Activated CD4-positive, alpha-beta T cell treated with anti-CD3 and anti-CD28 coated beads for 24 hours (primary cell): ENCODE measurements at regions not wholly inside any gene's neighbourhood (a gene's known extent, or its start where the extent isn't known, plus 50 kb on each side); places are given as distances from the start of the nearest gene placed in this dataset.
"Not testable (repeated sequence)": the region's sequence is repeated elsewhere in the genome, so short reads cannot be mapped to it uniquely, and the experiment has no call there.

Experiments
- DNase-seq, 2 donors: peaks; one replicate each; pipeline ENCODE4 v3.0.0-alpha.2; 2020; ENCODE audit warnings: low read depth in 2 of 2

DNA sequence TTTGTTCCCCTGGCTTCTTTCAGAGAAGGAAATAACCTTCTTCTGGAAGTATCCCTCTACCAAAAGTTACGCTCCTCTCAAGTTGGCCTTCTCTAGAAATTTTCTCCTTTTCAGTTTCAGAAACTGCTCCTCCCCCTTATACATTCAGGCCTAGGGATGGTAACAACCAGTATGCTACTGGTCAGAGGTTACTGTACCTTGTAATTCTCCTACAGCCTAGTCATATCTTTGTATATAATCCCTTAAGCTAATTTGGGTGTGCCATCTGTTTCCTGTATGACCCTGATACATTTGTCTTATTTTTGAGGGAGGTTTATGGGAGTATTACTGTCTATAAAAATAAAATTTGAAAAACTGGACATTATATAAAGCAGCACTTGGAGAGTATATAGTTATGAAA lies 98.0 kb upstream of the NOTCH2NLA start:
- not testable (repeated sequence) for DNase-seq

DNA sequence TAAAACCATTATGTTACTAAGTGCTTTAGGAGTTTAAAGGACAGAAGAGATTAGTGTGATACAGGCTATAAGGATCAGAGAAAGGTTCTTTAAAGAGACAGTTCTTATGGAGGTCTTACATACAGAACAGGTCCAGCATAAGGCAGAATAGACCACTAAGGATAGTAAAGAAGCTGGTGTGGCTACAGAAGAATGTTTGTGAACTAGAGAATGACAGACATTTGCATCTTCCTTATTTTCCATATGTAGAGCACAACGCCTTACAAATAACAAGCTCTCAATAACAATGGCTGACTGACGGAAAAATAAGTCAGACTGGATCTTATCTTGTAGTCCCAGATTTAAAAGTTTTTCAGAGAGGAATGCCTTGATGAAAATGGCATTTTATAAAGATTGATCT lies 95.6 kb upstream of the NOTCH2NLA start:
- DNase-seq: not testable (repeated sequence)

GRCh38 chr1:146323302-146323701 lies 94.5 kb upstream of the NOTCH2NLA start:
- DNase-seq: not testable (repeated sequence)

DNA sequence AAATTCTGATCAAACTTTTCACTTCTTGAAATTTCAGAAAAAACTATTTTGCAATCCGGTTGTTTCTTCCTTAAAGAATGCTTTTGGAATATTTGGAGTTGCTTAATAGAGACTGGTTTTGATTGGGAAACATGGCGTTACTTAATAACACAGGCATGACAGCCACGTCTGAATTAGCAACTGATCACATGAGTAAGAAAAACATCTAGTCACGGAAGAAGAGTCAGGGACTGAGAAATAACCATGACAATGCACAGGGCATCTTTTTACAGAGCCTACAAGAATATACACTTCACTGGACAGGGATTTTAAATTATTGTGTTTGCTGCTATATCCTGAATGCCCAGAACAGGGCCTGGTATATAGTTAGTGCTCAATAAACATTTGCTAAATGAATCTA lies 94.1 kb upstream of the NOTCH2NLA start:
- not testable (repeated sequence) for DNase-seq

GRCh38 chr1:146318715-146319114 lies 89.9 kb upstream of the NOTCH2NLA start:
- DNase-seq: not testable (repeated sequence)

GRCh38 chr1:146317785-146318184 lies 89.0 kb upstream of the NOTCH2NLA start:
- DNase-seq: not testable (repeated sequence)

DNA sequence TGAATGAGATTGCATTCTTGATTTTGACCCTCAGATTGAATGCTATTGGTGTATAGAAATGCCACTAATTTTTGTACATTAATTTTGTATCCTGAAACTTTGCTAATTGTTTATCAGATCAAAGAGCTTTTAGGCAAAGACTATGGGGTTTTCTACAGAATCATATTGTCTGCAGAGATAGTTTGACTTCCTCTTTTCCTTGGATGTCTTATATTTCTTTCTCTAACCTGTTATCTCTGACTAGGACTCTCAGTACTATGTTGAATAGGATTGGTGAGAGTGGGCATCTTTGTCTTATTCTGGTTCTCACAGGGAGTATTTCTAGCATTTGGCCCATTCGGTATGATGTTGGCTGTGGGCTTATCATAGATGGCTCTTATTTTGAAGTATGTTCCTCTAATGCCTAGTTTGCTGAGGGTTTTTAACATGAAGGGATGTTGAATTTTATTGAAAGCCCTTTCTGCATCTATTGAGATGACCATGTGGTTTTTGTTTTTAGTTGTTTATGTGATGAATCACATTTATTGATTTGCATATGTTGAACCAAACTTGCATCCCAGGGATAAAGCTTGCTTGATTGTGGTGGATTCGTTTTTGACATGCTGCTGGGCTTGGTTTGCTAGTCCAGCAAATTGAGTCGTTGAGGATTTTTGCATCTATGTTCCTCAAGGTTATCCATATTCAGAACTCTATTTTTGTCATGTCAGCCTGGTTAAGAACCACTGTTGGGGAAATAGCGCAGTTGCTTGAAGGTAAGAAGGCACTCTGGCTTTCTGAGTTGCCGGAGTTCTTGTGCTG lies 85.8 kb upstream of the NOTCH2NLA start:
- not testable (repeated sequence) for DNase-seq

- DNase-seq: not testable (repeated sequence)
Measured at GRCh38 chr1:146310579-146310978, 81.8 kb upstream of the NOTCH2NLA start.

DNA sequence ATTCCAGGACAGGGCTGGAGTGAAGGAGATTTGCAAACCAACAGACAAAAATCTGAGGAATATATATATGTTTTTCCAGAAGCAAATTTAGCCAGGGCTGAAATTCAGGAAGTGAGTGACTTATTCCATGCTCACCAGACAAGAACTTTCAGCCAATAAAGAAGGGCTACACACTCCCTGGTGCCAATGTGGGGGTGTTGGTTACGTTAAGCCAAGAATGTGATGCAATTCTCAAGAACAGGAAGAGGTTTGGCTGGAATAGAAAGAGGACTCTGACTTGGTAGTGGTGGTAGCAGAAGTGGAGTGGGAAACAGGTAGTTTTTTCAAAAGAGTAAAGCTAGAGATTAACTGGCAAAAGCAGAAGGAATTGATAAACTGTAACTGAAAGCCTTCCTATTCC lies 80.6 kb upstream of the NOTCH2NLA start:
- DNase-seq: not testable (repeated sequence)

DNA sequence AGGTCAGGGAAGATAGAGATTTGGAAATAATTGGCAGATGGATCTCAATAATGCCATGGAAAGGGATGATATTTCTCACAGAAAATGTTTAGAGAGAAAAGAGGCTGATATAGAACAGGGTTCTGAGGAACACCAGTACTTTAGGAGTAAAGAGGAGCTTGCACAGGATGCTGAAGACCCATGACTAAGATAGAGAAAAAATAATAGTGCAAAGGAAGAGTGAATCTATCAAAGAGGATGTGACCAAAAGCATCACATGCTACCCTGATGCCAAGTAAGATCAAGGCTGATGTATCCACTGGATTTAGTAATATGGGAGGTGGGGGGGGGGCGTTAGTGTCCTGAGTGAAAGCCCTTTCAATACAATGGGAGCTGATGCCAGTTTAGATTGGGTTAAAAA lies 80.1 kb upstream of the NOTCH2NLA start:
- not testable (repeated sequence) for DNase-seq

DNA sequence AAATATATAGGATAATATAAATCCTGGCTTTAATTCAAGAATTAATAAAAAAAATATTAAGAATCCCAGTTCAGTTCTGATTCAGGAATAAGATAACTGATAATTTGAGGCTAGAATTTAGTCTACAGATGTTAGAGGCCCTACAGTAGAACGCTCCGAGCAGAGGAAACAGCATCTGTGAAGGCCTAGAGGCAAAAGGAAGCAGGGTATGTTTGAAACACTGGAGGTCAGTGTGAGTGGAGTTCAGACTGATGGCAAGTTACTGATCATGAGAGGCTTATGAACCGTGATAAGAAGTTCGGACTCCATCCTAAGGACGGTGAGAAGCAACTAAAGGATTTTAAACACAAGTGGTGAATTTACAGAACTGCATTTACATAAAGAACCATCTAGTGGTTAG lies 79.3 kb upstream of the NOTCH2NLA start:
- not testable (repeated sequence) for DNase-seq

DNA sequence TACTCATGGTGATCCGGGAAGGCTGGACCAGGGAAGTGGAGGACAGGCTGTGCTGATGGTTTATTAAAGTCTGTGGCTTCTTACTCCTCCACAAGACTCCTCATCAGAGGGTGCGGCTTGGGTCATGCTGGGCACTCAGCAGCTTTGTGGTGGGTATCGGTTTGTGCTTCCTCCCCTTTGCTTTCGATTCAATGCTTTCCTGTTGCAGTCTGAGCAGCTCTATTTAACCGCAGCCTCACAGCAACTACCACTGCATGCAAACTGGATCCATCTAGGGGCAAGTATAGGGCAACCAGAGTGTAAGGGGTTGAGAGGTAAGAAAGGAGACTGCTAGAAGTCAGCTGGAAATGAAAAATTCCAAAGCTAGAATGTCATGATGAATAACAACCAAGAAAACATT lies 78.8 kb upstream of the NOTCH2NLA start:
- not testable (repeated sequence) for DNase-seq

DNA sequence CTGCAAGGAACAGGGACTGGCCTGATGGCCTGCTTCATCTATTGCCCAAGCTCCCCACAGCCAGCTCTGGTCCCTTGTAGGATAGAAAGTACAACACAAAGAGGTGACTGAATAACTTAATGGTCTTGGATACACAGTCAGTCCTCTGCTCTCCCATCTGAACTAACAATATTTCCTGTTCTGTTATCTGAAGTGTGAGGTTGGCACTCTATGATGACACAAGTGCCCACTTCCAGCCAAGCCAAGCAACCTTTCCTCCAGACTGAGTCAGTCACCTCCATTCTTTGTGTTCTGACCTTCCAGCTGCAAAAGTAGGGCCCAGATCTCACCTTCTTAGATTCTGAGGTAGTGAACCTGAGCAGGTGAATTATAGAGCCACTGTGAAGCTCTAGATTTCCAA lies 77.8 kb upstream of the NOTCH2NLA start:
- DNase-seq: not testable (repeated sequence)

- DNase-seq: not testable (repeated sequence)
Measured at GRCh38 chr1:146305442-146305841, 76.6 kb upstream of the NOTCH2NLA start.

GRCh38 chr1:146298575-146298897 lies 69.7 kb upstream of the NOTCH2NLA start:
- not testable (repeated sequence) for DNase-seq

DNA sequence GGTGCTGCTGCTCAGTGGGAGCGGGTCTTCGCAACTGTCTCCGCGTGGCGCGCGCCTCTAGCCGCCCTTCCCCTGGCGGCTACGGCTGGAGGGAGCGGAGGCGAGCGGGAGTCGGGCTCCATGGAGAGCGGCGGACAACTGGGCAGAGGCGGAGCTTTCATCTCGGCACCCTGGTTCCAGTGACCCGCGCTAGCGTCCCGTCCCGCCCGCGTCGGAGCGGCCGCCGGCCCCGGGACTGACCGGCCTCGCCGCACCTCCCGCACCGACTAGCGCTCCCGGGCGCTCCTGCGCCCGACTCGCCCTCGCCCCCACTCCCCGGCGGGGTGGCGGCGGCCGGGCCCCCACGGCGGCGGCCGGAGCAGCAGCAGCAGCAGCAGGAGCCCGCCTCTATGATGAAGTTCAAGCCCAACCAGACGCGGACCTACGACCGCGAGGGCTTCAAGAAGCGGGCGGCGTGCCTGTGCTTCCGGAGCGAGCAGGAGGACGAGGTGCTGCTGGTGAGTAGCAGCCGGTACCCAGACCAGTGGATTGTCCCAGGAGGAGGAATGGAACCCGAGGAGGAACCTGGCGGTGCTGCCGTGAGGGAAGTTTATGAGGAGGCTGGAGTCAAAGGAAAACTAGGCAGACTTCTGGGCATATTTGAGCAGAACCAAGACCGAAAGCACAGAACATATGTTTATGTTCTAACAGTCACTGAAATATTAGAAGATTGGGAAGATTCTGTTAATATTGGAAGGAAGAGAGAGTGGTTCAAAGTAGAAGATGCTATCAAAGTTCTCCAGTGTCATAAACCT lies 69.2 kb upstream of the NOTCH2NLA start:
- not testable (repeated sequence) for DNase-seq

GRCh38 chr1:146292940-146293936 lies 64.4 kb upstream of the NOTCH2NLA start:
- DNase-seq: not testable (repeated sequence)

GRCh38 chr1:146292424-146292823 lies 63.6 kb upstream of the NOTCH2NLA start:
- not testable (repeated sequence) for DNase-seq

GRCh38 chr1:146287881-146288280 lies 59.1 kb upstream of the NOTCH2NLA start:
- not testable (repeated sequence) for DNase-seq

DNA sequence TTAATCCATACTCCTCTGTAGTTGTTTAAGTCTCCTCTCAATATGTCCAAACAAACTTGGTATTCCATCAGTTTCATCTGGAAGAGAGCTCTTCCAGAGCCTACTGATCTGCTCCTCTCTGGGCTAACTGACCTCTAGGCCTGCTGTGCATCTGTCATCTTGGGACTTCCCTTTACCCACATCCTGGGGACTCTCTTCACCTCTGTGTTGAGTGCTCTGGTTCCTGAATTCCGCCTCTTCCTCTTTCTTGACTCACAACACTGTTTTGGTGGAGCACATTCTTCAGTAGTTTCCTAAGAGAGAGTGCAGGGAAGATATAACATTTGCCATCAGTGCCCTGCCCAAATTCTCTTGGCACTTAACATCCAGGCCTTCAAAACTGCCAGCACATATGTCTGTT lies 55.9 kb upstream of the NOTCH2NLA start:
- DNase-seq: not testable (repeated sequence)

DNA sequence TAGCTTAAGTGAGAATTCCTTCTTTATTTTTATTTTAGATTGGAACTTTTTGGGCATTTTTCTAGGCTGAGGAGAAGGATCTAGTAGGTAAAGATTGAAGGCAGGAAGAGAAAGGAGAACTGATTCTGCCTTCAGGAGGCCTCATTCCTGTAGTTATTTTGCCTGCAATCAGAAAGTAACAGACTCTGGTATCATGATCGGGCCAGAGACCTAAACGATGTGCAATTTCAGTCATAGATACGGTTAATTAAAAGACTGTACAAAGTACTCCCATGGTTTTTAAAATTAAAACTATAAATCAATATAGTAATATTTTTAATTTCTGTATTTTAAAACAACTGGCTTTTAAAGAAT lies 54.7 kb upstream of the NOTCH2NLA start:
- DNase-seq: not testable (repeated sequence)
